GM12873 (cell line): ENCODE measurements at regions not wholly inside any gene's neighbourhood (a gene's known extent, or its start where the extent isn't known, plus 50 kb on each side); places are given as distances from the start of the nearest gene placed in this dataset.

Source experiments
- TF ChIP-seq, protein P1 (sequence below): IDR thresholded peaks from 2 replicates; pipeline ENCODE4 v1.5.1; 2012; ENCODE audit warnings: low read depth, mild to moderate bottlenecking, moderate library complexity, low read length, control low read depth; ENCODE audit not compliant: insufficient read depth; ENCODE audit errors: missing control alignments

GRCh38 chr1:59071289-59071688 lies 225.6 kb upstream of the FGGY start:
- TF ChIP-seq, protein P1, sequence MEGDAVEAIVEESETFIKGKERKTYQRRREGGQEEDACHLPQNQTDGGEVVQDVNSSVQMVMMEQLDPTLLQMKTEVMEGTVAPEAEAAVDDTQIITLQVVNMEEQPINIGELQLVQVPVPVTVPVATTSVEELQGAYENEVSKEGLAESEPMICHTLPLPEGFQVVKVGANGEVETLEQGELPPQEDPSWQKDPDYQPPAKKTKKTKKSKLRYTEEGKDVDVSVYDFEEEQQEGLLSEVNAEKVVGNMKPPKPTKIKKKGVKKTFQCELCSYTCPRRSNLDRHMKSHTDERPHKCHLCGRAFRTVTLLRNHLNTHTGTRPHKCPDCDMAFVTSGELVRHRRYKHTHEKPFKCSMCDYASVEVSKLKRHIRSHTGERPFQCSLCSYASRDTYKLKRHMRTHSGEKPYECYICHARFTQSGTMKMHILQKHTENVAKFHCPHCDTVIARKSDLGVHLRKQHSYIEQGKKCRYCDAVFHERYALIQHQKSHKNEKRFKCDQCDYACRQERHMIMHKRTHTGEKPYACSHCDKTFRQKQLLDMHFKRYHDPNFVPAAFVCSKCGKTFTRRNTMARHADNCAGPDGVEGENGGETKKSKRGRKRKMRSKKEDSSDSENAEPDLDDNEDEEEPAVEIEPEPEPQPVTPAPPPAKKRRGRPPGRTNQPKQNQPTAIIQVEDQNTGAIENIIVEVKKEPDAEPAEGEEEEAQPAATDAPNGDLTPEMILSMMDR: no peak

- TF ChIP-seq, protein P1: no peak
Measured at GRCh38 chr1:59071876-59072582, 224.9 kb upstream of the FGGY start.

DNA sequence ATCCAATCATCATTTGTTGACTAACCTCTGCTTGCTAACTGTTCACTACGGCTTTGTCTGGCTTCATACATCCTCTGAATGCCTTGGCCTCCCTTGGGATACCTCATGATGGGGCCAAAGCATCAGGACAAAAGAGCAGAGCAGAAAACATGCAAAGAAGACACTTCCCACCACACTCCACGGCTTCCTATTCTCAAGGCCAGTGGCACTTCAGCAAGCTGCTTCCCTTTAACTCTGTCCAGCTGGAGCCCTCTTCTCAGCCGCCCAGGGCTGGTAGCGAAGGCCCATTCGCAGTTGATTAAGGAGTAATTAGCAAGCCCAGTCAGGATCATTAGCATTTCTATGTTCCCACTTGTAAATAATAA lies 224.3 kb upstream of the FGGY start:
- TF ChIP-seq, protein P1: no peak

DNA sequence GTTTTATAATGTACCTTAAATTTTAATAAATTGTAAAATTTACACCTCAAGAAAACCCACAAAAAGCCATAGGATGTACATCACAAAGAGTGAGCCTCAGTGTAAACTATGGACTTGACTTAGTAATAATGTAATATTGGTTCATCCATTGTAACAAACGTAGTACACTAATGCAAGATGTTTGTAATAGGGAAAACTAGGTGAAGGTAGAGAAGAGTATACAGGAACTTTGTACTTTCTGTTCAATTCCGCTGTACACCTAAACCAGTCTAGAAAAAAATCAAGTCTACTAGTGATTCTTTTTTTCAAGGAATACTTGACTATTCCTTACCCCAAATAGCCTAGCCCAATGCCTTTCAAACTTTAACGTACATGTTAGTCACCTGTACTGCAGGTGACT lies 222.3 kb upstream of the FGGY start:
- TF ChIP-seq, protein P1: no peak

- TF ChIP-seq, protein P1: no peak
Measured at GRCh38 chr1:59075021-59075420, 221.9 kb upstream of the FGGY start.

GRCh38 chr1:59076612-59077011 lies 220.3 kb upstream of the FGGY start:
- TF ChIP-seq, protein P1: no peak

DNA sequence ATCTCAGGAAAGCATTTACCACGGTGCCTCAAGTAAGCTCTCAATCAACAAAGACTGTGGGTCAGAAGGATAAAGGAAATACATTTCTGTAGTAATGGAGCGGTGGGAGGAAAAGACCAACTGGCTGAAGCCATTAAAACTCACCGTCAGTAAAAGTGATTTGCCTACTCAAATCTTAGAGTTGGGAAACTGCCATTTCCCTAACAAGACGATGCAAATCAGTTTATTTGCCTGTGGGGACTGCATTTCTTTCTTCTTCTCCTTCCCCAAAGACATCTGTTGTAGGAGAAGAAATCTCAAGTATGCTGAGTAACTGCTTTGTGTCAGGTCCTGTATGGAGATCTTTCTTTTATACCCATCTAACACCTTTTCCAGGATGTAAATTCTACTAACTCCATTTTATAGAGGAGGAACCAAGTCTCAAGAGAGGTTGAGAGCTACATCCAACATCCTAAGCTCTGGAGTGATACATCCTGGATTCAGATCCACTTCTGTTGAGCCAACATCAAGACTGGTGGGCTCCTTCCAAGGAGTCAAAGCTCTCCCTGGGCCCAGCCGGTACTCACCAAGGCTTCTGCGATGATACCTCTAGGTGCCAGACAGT lies 219.3 kb upstream of the FGGY start:
- TF ChIP-seq, protein P1: no peak
